ENCODE measurements at regions not wholly inside any gene's neighbourhood (a gene's known extent, or its start where the extent isn't known, plus 50 kb on each side); places are given as distances from the start of the nearest gene placed in this dataset.

GRCh38 chr15:100763835-100764750 lies 115.5 kb upstream of the ALDH1A3 start:
- ATAC-seq (no peak), DNase-seq (ENCODE audit: low spot score) (no peak)
- Mint-ChIP-seq H3K27ac (no peak overlapping the region), H3K27me3 (ENCODE audit: insufficient read depth, low read depth, poor library complexity) (peaks cover 5% of the 10 kb centered on the region), H3K36me3 (ENCODE audit: low read depth) (no peaks in the 10 kb centered on the region), H3K9me3 (no peaks in the 10 kb centered on the region; the same call in 2 of the 3 replicates), H3K4me1 (peaks cover 22% of the 10 kb centered on the region), H3K4me3 (no peak overlapping the region)
- Histone ChIP-seq H4K20me1 (replicated peaks; ENCODE audit: insufficient read depth) (no peaks in the 10 kb centered on the region), H3K27ac (ENCODE audit: low read depth) (no peak overlapping the region), H3K79me2 (replicated peaks; ENCODE audit: insufficient read depth) (no peaks in the 10 kb centered on the region), H3K9me2 (ENCODE audit: insufficient read depth) (no peaks in the 10 kb centered on the region), H3K4me2 (no peak overlapping the region), H3K36me3 (ENCODE audit: insufficient read depth) (no peaks in the 10 kb centered on the region), H3K27me3 (ENCODE audit: insufficient read depth) (no peaks in the 10 kb centered on the region), H3F3A (replicated peaks; ENCODE audit: low read depth) (no peaks in the 10 kb centered on the region), H3K4me1 (ENCODE audit: insufficient read depth) (no peaks in the 10 kb centered on the region), H3K4me3 (no peak overlapping the region), H2AFZ (no peak overlapping the region)
- TF ChIP-seq JUNB (IDR thresholded peaks at IDR 0.05; ENCODE audit: unreplicated experiment): no peak
- no peak for TF ChIP-seq POLR2AphosphoS5 (IDR thresholded peaks at IDR 0.05; ENCODE audit: low read depth)
- TF ChIP-seq REST (IDR thresholded peaks at IDR 0.05; ENCODE audit: unreplicated experiment): no peak

GRCh38 chr15:100764778-100765466 lies 114.7 kb upstream of the ALDH1A3 start:
- Histone ChIP-seq H3K79me2 (replicated peaks; ENCODE audit: insufficient read depth) (no peaks in the 10 kb centered on the region), H3K36me3 (ENCODE audit: insufficient read depth) (no peaks in the 10 kb centered on the region), H3K27me3 (ENCODE audit: insufficient read depth) (no peaks in the 10 kb centered on the region), H3K27ac (ENCODE audit: low read depth) (no peak overlapping the region), H4K20me1 (replicated peaks; ENCODE audit: insufficient read depth) (no peaks in the 10 kb centered on the region), H2AFZ (no peak overlapping the region), H3K4me1 (ENCODE audit: insufficient read depth) (no peaks in the 10 kb centered on the region), H3K9me2 (ENCODE audit: insufficient read depth) (no peaks in the 10 kb centered on the region), H3K4me2 (no peak overlapping the region), H3K4me3 (no peak overlapping the region), H3F3A (replicated peaks; ENCODE audit: low read depth) (no peaks in the 10 kb centered on the region)
- H3K36me3 Mint-ChIP-seq (ENCODE audit: low read depth): no peaks in the 10 kb centered on the region
- DNase-seq (ENCODE audit: low spot score): no peak
- H3K9me3 Mint-ChIP-seq: no peaks in the 10 kb centered on the region; the same call in 2 of the 3 replicates
- peaks cover 4% of the 10 kb centered on the region for H3K27me3 Mint-ChIP-seq (ENCODE audit: insufficient read depth, low read depth, poor library complexity)
- no peak overlapping the region for H3K4me3 Mint-ChIP-seq
- no peak overlapping the region for H3K27ac Mint-ChIP-seq
- no peak for ATAC-seq
- peaks cover 14% of the 10 kb centered on the region for H3K4me1 Mint-ChIP-seq
- TF ChIP-seq, protein P1, sequence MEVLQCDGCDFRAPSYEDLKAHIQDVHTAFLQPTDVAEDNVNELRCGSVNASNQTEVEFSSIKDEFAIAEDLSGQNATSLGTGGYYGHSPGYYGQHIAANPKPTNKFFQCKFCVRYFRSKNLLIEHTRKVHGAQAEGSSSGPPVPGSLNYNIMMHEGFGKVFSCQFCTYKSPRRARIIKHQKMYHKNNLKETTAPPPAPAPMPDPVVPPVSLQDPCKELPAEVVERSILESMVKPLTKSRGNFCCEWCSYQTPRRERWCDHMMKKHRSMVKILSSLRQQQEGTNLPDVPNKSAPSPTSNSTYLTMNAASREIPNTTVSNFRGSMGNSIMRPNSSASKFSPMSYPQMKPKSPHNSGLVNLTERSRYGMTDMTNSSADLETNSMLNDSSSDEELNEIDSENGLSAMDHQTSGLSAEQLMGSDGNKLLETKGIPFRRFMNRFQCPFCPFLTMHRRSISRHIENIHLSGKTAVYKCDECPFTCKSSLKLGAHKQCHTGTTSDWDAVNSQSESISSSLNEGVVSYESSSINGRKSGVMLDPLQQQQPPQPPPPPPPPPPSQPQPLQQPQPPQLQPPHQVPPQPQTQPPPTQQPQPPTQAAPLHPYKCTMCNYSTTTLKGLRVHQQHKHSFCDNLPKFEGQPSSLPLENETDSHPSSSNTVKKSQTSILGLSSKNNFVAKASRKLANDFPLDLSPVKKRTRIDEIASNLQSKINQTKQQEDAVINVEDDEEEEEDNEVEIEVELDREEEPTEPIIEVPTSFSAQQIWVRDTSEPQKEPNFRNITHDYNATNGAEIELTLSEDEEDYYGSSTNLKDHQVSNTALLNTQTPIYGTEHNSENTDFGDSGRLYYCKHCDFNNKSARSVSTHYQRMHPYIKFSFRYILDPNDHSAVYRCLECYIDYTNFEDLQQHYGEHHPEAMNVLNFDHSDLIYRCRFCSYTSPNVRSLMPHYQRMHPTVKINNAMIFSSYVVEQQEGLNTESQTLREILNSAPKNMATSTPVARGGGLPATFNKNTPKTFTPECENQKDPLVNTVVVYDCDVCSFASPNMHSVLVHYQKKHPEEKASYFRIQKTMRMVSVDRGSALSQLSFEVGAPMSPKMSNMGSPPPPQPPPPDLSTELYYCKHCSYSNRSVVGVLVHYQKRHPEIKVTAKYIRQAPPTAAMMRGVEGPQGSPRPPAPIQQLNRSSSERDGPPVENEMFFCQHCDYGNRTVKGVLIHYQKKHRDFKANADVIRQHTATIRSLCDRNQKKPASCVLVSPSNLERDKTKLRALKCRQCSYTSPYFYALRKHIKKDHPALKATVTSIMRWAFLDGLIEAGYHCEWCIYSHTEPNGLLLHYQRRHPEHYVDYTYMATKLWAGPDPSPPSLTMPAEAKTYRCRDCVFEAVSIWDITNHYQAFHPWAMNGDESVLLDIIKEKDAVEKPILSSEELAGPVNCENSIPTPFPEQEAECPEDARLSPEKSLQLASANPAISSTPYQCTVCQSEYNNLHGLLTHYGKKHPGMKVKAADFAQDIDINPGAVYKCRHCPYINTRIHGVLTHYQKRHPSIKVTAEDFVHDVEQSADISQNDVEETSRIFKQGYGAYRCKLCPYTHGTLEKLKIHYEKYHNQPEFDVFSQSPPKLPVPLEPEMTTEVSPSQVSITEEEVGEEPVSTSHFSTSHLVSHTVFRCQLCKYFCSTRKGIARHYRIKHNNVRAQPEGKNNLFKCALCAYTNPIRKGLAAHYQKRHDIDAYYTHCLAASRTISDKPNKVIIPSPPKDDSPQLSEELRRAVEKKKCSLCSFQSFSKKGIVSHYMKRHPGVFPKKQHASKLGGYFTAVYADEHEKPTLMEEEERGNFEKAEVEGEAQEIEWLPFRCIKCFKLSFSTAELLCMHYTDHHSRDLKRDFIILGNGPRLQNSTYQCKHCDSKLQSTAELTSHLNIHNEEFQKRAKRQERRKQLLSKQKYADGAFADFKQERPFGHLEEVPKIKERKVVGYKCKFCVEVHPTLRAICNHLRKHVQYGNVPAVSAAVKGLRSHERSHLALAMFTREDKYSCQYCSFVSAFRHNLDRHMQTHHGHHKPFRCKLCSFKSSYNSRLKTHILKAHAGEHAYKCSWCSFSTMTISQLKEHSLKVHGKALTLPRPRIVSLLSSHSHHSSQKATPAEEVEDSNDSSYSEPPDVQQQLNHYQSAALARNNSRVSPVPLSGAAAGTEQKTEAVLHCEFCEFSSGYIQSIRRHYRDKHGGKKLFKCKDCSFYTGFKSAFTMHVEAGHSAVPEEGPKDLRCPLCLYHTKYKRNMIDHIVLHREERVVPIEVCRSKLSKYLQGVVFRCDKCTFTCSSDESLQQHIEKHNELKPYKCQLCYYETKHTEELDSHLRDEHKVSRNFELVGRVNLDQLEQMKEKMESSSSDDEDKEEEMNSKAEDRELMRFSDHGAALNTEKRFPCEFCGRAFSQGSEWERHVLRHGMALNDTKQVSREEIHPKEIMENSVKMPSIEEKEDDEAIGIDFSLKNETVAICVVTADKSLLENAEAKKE (CRISPR knock-in tag; IDR thresholded peaks at IDR 0.05): no peak
- no peak for TF ChIP-seq NANOG (IDR thresholded peaks at IDR 0.05; ENCODE audit: borderline replicate concordance)
- no peak for TF ChIP-seq ZNF114 (CRISPR knock-in tag; IDR thresholded peaks at IDR 0.05)
- no peak for TF ChIP-seq POLR2AphosphoS5 (IDR thresholded peaks at IDR 0.05; ENCODE audit: low read depth)
- TF ChIP-seq CREB1 (CRISPR knock-in tag; IDR thresholded peaks at IDR 0.05; ENCODE audit: low read depth): no peak
- TF ChIP-seq EZH2phosphoT487 (IDR thresholded peaks at IDR 0.05; ENCODE audit: unreplicated experiment): no peak
- TF ChIP-seq, protein P2, sequence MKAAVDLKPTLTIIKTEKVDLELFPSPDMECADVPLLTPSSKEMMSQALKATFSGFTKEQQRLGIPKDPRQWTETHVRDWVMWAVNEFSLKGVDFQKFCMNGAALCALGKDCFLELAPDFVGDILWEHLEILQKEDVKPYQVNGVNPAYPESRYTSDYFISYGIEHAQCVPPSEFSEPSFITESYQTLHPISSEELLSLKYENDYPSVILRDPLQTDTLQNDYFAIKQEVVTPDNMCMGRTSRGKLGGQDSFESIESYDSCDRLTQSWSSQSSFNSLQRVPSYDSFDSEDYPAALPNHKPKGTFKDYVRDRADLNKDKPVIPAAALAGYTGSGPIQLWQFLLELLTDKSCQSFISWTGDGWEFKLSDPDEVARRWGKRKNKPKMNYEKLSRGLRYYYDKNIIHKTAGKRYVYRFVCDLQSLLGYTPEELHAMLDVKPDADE (IDR thresholded peaks at IDR 0.05): no peak

All from GM23338 (cell line).